ENCODE measurements at regions not wholly inside any gene's neighbourhood (a gene's known extent, or its start where the extent isn't known, plus 50 kb on each side); places are given as distances from the start of the nearest gene placed in this dataset.

DNA sequence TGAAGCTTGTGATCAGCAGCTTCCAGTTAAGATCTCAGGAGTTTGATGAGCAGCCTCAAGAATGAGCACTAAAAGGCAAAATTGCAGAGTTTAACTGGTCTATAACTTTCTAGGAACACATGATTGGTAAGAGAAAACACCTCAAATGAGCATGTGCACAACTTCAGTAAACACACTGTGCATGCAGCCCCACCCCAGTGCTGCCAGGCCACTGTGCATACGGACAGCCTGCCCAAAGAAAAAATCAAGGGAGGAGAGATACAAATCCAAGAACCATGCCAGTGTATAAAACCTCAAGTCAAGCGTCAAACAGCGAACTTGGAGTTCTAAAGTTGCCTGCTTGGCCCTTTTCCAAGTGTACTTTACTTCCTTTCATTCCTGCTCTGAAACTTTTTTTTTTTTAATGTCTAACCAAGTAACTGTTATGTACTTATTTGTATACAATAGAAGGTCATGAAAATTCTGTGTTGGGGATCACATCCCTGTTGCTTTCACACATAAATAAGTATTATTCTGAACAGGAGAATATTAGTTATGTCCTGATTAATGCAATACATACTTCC lies 125.6 kb upstream of the TSLP start:
- no peak overlapping the region for H3K9ac ChIP-seq

GRCh38 chr5:110951373-110951791 lies 120.1 kb upstream of the TSLP start:
- Histone ChIP-seq H3K9me3 (no peaks in the 10 kb centered on the region), H3K27me3 (no peaks in the 10 kb centered on the region), H3K4me3 (no peak overlapping the region), H3K27ac (no peak overlapping the region), H4K20me1 (no peaks in the 10 kb centered on the region), H3K4me2 (no peak overlapping the region), H3K36me3 (no peaks in the 10 kb centered on the region), H3K4me1 (no peaks in the 10 kb centered on the region), H3K9ac (no peak overlapping the region)
- no peak for TF ChIP-seq Cebpa-rat (IDR thresholded peaks at IDR 0.05)

More for the DNA sequence above, 125.6 kb upstream of the TSLP start:
- no peaks in the 10 kb centered on the region for H3K36me3 ChIP-seq
- H3K9me3 ChIP-seq = no peaks in the 10 kb centered on the region
- H3K4me2 ChIP-seq = no peak overlapping the region
- no peaks in the 10 kb centered on the region for H3K27me3 ChIP-seq
- no peaks in the 10 kb centered on the region for H3K4me1 ChIP-seq
- no peak overlapping the region for H3K27ac ChIP-seq
- no peak for TF ChIP-seq Cebpa-rat (IDR thresholded peaks at IDR 0.05)
- no peak overlapping the region for H3K4me3 ChIP-seq
- H4K20me1 ChIP-seq = no peaks in the 10 kb centered on the region

DNA sequence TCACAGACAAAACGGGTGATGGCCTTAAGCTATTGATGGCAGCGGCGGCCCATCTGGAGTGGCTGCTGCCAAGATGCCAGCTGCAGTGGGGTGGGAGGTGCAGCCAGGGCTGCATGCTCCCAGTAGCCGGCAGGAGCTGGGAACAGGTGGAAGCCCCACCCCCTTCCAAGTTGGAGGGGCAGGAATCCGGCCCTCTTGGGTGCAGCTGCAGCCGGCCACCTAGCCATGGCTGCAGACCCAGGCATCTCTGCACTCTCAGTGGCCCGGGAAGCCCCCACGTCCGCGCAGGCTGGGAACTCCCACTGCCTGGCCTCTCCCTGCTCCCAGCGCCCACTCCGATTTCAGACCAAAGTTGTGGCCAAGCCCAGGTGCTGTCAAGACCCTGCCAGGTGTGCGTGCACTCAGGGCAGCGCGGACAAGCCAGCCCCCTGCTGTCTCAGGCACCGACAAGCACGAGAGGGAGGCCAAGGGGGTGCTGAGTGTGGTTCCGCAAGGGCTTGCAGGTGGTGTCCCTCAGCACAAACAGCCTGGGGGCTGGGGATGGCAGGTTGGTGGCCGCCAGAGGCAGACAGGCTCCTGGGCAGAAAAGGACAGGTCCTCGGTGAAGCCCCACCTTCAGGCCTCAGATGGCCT lies 115.1 kb upstream of the TSLP start:
- Histone ChIP-seq H3K36me3 (no peaks in the 10 kb centered on the region), H3K4me3 (no peak overlapping the region), H3K27ac (no peak overlapping the region), H3K9me3 (no peaks in the 10 kb centered on the region), H3K4me2 (no peak overlapping the region), H4K20me1 (no peaks in the 10 kb centered on the region), H3K4me1 (no peaks in the 10 kb centered on the region), H3K9ac (no peak overlapping the region), H3K27me3 (no peaks in the 10 kb centered on the region)
- no peak for TF ChIP-seq Cebpa-rat (IDR thresholded peaks at IDR 0.05)

- no peak for TF ChIP-seq Cebpa-rat (IDR thresholded peaks at IDR 0.05)
- H3K36me3 ChIP-seq = no peaks in the 10 kb centered on the region
- H3K27ac ChIP-seq = no peak overlapping the region
- H3K9ac ChIP-seq = no peak overlapping the region
- H3K27me3 ChIP-seq = no peaks in the 10 kb centered on the region
- no peaks in the 10 kb centered on the region for H3K9me3 ChIP-seq
- H3K4me2 ChIP-seq = no peak overlapping the region
- no peaks in the 10 kb centered on the region for H4K20me1 ChIP-seq
- H3K4me1 ChIP-seq = no peaks in the 10 kb centered on the region
- H3K4me3 ChIP-seq = no peak overlapping the region
Observed at GRCh38 chr5:110956913-110957813, 114.3 kb upstream of the TSLP start.

DNA sequence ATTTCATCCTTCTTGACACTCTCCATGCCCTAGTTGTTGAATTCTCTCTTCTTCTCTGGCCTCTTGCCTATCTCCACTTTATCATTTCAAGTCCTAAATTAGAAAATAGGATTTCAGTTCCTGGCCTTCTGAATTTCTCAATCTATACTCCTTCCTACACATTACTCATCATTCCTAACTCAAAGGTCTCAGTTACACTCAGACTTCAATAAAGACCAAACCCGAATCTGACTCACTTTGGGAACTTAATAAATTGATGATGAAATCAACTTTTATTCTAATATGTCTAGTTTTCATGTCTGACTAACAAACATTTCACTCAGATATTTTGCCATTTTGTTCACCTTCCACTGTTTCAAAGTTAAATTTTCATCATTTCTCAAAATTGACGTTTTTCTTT lies 113.6 kb upstream of the TSLP start:
- no peaks in the 10 kb centered on the region for H4K20me1 ChIP-seq
- H3K4me2 ChIP-seq = no peak overlapping the region
- no peaks in the 10 kb centered on the region for H3K27me3 ChIP-seq
- no peak overlapping the region for H3K27ac ChIP-seq
- no peaks in the 10 kb centered on the region for H3K36me3 ChIP-seq
- no peaks in the 10 kb centered on the region for H3K4me1 ChIP-seq
- H3K9ac ChIP-seq = no peak overlapping the region
- no peaks in the 10 kb centered on the region for H3K9me3 ChIP-seq
- TF ChIP-seq Cebpa-rat (IDR thresholded peaks at IDR 0.05) = no peak
- H3K4me3 ChIP-seq = no peak overlapping the region

DNA sequence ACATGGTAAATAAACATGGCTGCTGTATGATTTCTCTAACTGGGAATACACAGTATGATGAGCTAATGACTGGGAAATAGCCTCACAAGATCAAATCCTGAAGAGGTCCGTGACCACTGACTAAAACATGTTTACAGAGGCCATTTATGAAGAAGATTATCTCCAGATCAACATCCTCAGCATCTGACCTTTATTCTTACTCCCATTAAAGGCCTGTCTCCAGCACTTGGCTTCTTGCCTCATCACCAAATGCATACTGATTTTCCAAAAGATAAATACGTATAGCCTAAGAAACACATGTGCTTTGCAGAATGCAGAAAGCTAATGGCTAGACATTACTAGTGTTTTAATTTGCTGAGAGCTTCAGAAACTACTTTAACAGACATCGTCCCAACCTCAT lies 108.0 kb upstream of the TSLP start:
- H3K4me2 ChIP-seq = no peak overlapping the region
- H3K36me3 ChIP-seq = no peaks in the 10 kb centered on the region
- no peaks in the 10 kb centered on the region for H3K27me3 ChIP-seq
- TF ChIP-seq Cebpa-rat (IDR thresholded peaks at IDR 0.05) = no peak
- no peaks in the 10 kb centered on the region for H3K4me1 ChIP-seq
- no peak overlapping the region for H3K9ac ChIP-seq
- H3K27ac ChIP-seq = no peak overlapping the region
- H4K20me1 ChIP-seq = no peaks in the 10 kb centered on the region
- no peaks in the 10 kb centered on the region for H3K9me3 ChIP-seq
- H3K4me3 ChIP-seq = no peak overlapping the region

DNA sequence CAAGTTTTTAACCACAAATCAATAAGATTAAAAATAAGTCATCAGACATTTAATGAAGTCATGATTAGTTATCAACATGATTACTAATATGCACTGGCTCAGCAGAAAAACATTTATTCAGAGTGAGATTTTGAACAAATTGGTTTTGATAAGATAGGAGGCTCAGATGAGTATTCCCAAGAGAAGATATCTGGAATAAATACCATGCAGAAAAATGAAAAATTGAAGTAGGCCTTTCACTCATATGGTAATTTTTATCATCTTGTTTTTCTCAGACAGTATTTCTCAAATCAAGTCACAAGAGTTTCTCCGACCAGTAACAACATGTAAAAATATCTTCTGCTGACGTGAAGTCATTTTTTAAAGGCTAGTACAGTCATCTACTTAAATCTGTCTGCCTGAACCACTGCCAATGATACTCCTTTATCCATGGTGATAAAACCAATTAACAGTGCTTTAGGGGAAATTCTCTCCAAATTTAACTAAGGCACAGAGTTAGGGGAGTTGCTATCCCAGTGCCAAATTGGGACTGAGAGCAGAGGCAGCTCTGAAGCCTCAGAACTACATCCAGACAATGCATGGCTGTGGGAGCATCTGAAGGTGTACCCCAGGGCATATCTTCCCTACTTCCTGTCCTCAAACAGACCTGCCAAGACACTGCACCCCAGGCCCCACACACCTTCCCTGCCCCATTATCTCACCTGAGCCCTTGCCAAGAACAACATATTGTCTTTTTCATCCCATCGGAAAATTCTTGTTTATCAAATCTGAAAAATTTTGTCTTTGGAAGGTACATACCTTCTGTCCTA lies 105.5 kb upstream of the TSLP start:
- Histone ChIP-seq H3K9ac (no peak overlapping the region), H3K27me3 (no peaks in the 10 kb centered on the region), H3K4me2 (no peak overlapping the region), H3K4me3 (no peak overlapping the region), H4K20me1 (no peaks in the 10 kb centered on the region), H3K36me3 (no peaks in the 10 kb centered on the region), H3K27ac (no peak overlapping the region), H3K9me3 (no peaks in the 10 kb centered on the region), H3K4me1 (no peaks in the 10 kb centered on the region)
- no peak for TF ChIP-seq Cebpa-rat (IDR thresholded peaks at IDR 0.05)

DNA sequence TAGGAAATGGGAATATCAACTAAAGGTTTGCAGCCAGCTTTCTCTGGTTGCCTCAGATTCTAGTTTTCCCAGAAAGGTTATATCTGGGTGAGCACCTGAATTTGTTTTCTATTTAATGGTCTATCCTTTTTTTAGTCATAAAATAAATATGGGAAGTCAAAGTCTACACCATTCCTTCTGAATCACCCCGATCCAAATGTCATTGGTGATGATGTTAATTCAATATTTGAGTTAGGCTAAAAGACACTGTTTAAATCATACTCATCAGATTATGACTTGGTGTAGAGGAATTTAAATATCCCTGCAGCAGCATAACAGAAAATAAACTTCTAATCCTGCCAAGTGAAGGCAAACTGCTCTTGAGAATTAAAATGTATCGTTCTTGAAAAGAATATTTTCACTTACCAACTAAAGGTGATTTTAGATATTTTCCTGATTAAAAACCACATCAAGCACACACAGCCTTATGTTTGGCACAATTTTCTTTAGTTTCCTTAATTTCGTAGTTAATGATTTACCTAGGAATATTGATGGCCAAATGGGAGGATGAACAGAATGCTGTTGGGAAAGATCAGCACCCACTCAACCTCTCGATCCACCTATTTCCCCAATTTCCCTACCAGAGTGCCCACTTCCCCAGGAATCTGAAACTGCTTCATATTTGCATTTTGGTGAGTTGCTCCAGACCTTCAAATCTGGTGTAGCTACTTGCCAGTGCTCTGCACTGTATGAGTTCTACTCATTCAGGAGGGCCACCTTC lies 103.1 kb upstream of the TSLP start:
- TF ChIP-seq Cebpa-rat (IDR thresholded peaks at IDR 0.05) = no peak
- no peak overlapping the region for H3K9ac ChIP-seq
- no peaks in the 10 kb centered on the region for H3K4me1 ChIP-seq
- H3K4me2 ChIP-seq = no peak overlapping the region
- H3K4me3 ChIP-seq = no peak overlapping the region
- H4K20me1 ChIP-seq = no peaks in the 10 kb centered on the region
- H3K9me3 ChIP-seq = no peaks in the 10 kb centered on the region
- H3K27me3 ChIP-seq = no peaks in the 10 kb centered on the region
- no peaks in the 10 kb centered on the region for H3K36me3 ChIP-seq
- H3K27ac ChIP-seq = no peak overlapping the region

GRCh38 chr5:110969502-110969901 lies 102.0 kb upstream of the TSLP start:
- no peak for TF ChIP-seq Cebpa-rat (IDR thresholded peaks at IDR 0.05)
- no peak overlapping the region for H3K4me3 ChIP-seq
- no peaks in the 10 kb centered on the region for H3K4me1 ChIP-seq
- no peaks in the 10 kb centered on the region for H3K27me3 ChIP-seq
- H3K36me3 ChIP-seq = no peaks in the 10 kb centered on the region
- H3K27ac ChIP-seq = no peak overlapping the region
- no peaks in the 10 kb centered on the region for H3K9me3 ChIP-seq
- H4K20me1 ChIP-seq = no peaks in the 10 kb centered on the region
- no peak overlapping the region for H3K4me2 ChIP-seq
- H3K9ac ChIP-seq = no peak overlapping the region

Measured in BLaER1 (cell line).